GM12878 (cell line): ENCODE measurements at regions not wholly inside any gene's neighbourhood (a gene's known extent, or its start where the extent isn't known, plus 50 kb on each side); places are given as distances from the start of the nearest gene placed in this dataset.

Experiments
- ATAC-seq: fragments of 200-7000 bp; cut with Tn5 transposase; 3 replicates; pipeline ENCODE4 v1.9.1; 2020; ENCODE audit warnings: mild to moderate bottlenecking, moderate library complexity
- BruUV-seq: library from RNA; stranded (reverse); fragments of 400-500 nt; replicated peaks from 2 replicates; lab custom pipeline; 2021; lab: Mats Ljungman, UMichigan
- CTCF ChIA-PET: fragments of 300-600 bp; sonication (Branson Sonifier 250); formaldehyde crosslinking; extraction: SDS; loops from one replicate; lab custom pipeline; 2021; ENCODE audit warnings: inconsistent platforms; lab: Yijun Ruan, JAX
- POLR2A ChIA-PET: fragments of 350-600 bp; formaldehyde crosslinking; extraction: SDS; loops from one replicate; lab custom pipeline; 2021; ENCODE audit warnings: inconsistent platforms; lab: Charles Lee
- RAD21 ChIA-PET: fragments of 300-600 bp; sonication (Branson Sonifier 250); formaldehyde crosslinking; loops from one replicate; lab custom pipeline; 2023; ENCODE audit warnings: antibody characterized with exemption; ENCODE audit not compliant: unreplicated experiment; lab: Charles Lee
- SMC1A ChIA-PET: fragments of 300-600 bp; sonication (Branson Sonifier 250); formaldehyde crosslinking; loops from one replicate; lab custom pipeline; 2023; ENCODE audit not compliant: unreplicated experiment, uncharacterized antibody; lab: Charles Lee
- DNase-seq: peaks from one replicate; pipeline ENCODE4 v3.0.0-alpha.2; 2011; ENCODE audit warnings: low read depth, low spot score
- FAIRE-seq: peaks from 3 replicates; lab custom pipeline; 2011; peaks lifted over from hg19 to GRCh38; lab: Jason Lieb, UNC
- H2AFZ ChIP-seq: 2 replicates; pipeline ENCODE4 v1.6.0; 2011; ENCODE audit warnings: low read depth, low read length, control low read depth; ENCODE audit not compliant: control insufficient read depth
- H3K27ac ChIP-seq: 2 replicates; pipeline ENCODE4 v1.5.1; 2011; ENCODE audit warnings: control low read depth; ENCODE audit not compliant: control insufficient read depth, insufficient read depth
- H3K27me3 ChIP-seq, 2 experiments: replicated peaks in 1 of 2; 2 replicates each; pipeline versions ENCODE4 v1.6.0 to v1.6.1; 2011; ENCODE audit warnings: low read length in 1 of 2; ENCODE audit not compliant: control insufficient read depth in 2 of 2, insufficient read depth in 2 of 2
- H3K36me3 ChIP-seq, 2 experiments: 2 replicates each; pipeline ENCODE4 v1.5.1; 2011; ENCODE audit warnings: low read length in 1 of 2; ENCODE audit not compliant: control insufficient read depth in 2 of 2, insufficient read depth in 2 of 2
- H3K4me1 ChIP-seq: 2 replicates; pipeline ENCODE4 v1.6.1; 2011; ENCODE audit warnings: mild to moderate bottlenecking, low read length, moderate library complexity, mixed read lengths; ENCODE audit not compliant: control insufficient read depth, insufficient read depth
- H3K4me2 ChIP-seq: 2 replicates; pipeline ENCODE4 v1.6.0; 2011; ENCODE audit warnings: control low read depth; ENCODE audit not compliant: control insufficient read depth, insufficient read depth
- H3K4me3 ChIP-seq: fragments of 200-600 bp; sonication (generic); 2 replicates; pipeline ENCODE4 v1.5.1; 2016
- H3K79me2 ChIP-seq: 2 replicates; pipeline ENCODE4 v1.6.0; 2011; ENCODE audit warnings: low read length; ENCODE audit not compliant: control insufficient read depth, insufficient read depth
- H3K9ac ChIP-seq: 2 replicates; pipeline ENCODE4 v1.8.0; 2011; ENCODE audit warnings: low read length, control low read depth, mixed read lengths; ENCODE audit not compliant: control insufficient read depth, insufficient read depth
- H3K9me3 ChIP-seq: replicated peaks from 3 replicates; pipeline ENCODE4 v1.5.1; 2011; ENCODE audit warnings: mild to moderate bottlenecking, low read length; ENCODE audit not compliant: control insufficient read depth, insufficient read depth
- H4K20me1 ChIP-seq: 2 replicates; pipeline ENCODE4 v1.6.0; 2011; ENCODE audit not compliant: control insufficient read depth, insufficient read depth
- ASH2L ChIP-seq: fragments of 300-600, 200-600 bp; sonication (generic); IDR thresholded peaks from 2 replicates; pipeline ENCODE4 v1.6.1; 2017; ENCODE audit warnings: low read depth, mild to moderate bottlenecking, borderline replicate concordance
- ATF3 ChIP-seq: IDR thresholded peaks from 2 replicates; pipeline ENCODE4 v1.6.1; 2011; ENCODE audit warnings: low read depth, mild to moderate bottlenecking, low read length, moderate library complexity, borderline replicate concordance; ENCODE audit errors: extremely low read depth
- ATF7 ChIP-seq: fragments of 450-650 bp; IDR thresholded peaks from 2 replicates; pipeline ENCODE4 v1.6.1; 2016; ENCODE audit warnings: low read depth, mild to moderate bottlenecking
- BACH1 ChIP-seq: fragments of 450-650 bp; IDR thresholded peaks from 2 replicates; pipeline ENCODE4 v1.6.1; 2017; ENCODE audit warnings: mild to moderate bottlenecking, borderline replicate concordance
- ELK1 ChIP-seq: IDR thresholded peaks from 2 replicates; pipeline ENCODE4 v1.6.1; 2012; ENCODE audit warnings: low read depth, low read length, improper control_type of control experiment
- ESRRA ChIP-seq: IDR thresholded peaks from 2 replicates; pipeline ENCODE4 v1.6.1; 2012; ENCODE audit warnings: mild to moderate bottlenecking, low read length, improper control_type of control experiment
- FOS ChIP-seq: IDR thresholded peaks from 3 replicates; pipeline ENCODE4 v1.6.1; 2011; ENCODE audit warnings: borderline replicate concordance; ENCODE audit not compliant: insufficient read length; ENCODE audit errors: extremely low read depth
- GATAD2B ChIP-seq: fragments of 450-650 bp; conservative IDR thresholded peaks from 2 replicates; pipeline ENCODE4 v1.6.1; 2017; ENCODE audit warnings: low read depth, mild to moderate bottlenecking, moderate library complexity
- KAT2A ChIP-seq: conservative IDR thresholded peaks from 2 replicates; pipeline ENCODE4 v1.6.1; 2011; ENCODE audit warnings: low read depth, low read length; ENCODE audit not compliant: control insufficient read depth
- NFXL1 ChIP-seq: fragments of 450-650 bp; IDR thresholded peaks from 2 replicates; pipeline ENCODE4 v1.6.1; 2017; ENCODE audit warnings: antibody characterized with exemption, mild to moderate bottlenecking, borderline replicate concordance
- NFYA ChIP-seq: IDR thresholded peaks from 2 replicates; pipeline ENCODE4 v1.6.1; 2011; ENCODE audit warnings: low read depth, mild to moderate bottlenecking, low read length, improper control_type of control experiment, borderline replicate concordance
- NFYB ChIP-seq: IDR thresholded peaks from 2 replicates; pipeline ENCODE4 v1.6.1; 2011; ENCODE audit warnings: low read depth, mild to moderate bottlenecking, low read length, improper control_type of control experiment, moderate library complexity; ENCODE audit not compliant: insufficient read depth
- PAX8 ChIP-seq: fragments of 450-650 bp; IDR thresholded peaks from 2 replicates; pipeline ENCODE4 v1.6.1; 2017; ENCODE audit warnings: mild to moderate bottlenecking, moderate library complexity
- RAD21 ChIP-seq: IDR thresholded peaks from 2 replicates; pipeline ENCODE4 v1.6.1; 2011; ENCODE audit warnings: mild to moderate bottlenecking, low read depth, low read length, moderate library complexity; ENCODE audit not compliant: insufficient read depth
- RFX5 ChIP-seq: IDR thresholded peaks from 2 replicates; pipeline ENCODE4 v1.6.1; 2011; ENCODE audit warnings: low read depth, low read length, improper control_type of control experiment
- TARDBP ChIP-seq: IDR thresholded peaks from 2 replicates; pipeline ENCODE4 v1.6.1; 2016; ENCODE audit warnings: borderline replicate concordance
- TBL1XR1 ChIP-seq: IDR thresholded peaks from 2 replicates; pipeline ENCODE4 v1.6.1; 2012; ENCODE audit warnings: low read depth, low read length, improper control_type of control experiment
- WRNIP1 ChIP-seq: IDR thresholded peaks from 2 replicates; pipeline ENCODE4 v1.6.1; 2011; ENCODE audit warnings: low read depth, low read length, improper control_type of control experiment, borderline replicate concordance
- YBX1 ChIP-seq: fragments of 450-650 bp; IDR thresholded peaks from 2 replicates; pipeline ENCODE4 v1.6.1; 2016; ENCODE audit warnings: antibody characterized with exemption
- ZSCAN29 ChIP-seq: fragments of 450-650 bp; IDR thresholded peaks from 2 replicates; pipeline ENCODE4 v1.6.1; 2017; ENCODE audit warnings: mild to moderate bottlenecking, moderate library complexity
- WGBS: methylation state at CpG from one replicate; pipeline ENCODE4 v1.1.6; 2016; ENCODE audit warnings: low lambda C conversion rate; ENCODE audit not compliant: insufficient replicate concordance, insufficient coverage; ENCODE audit errors: missing lambda C conversion rate; 5-methylcytosine and 5-hydroxymethylcytosine counted together
- in situ Hi-C: fragments of 300-500 bp; cut with MboI; formaldehyde crosslinking; loops from 9 replicates; pipeline ENCODE4 v1.14.3; 2018; ENCODE audit warnings: mixed read lengths
- intact Hi-C: fragments of 100-400 bp; cut with micrococcal nuclease; formaldehyde crosslinking; loops from one replicate; pipeline ENCODE4 v1.14.2; 2022; ENCODE audit not compliant: unreplicated experiment

- TF ChIP-seq NFYA = no peak
- no peak for TF ChIP-seq ZSCAN29
- no peak for TF ChIP-seq ELK1
- TF ChIP-seq NFYB = no peak
- no peak for TF ChIP-seq TARDBP
- no peak for TF ChIP-seq WRNIP1
- TF ChIP-seq RFX5 = no peak
- TF ChIP-seq, all 136 proteins: peak for 0
These were observed 173.9 kb upstream of the SKOR2 start (continued) for GRCh38 chr18:47425365-47425764.

- CTCF ChIA-PET = no interaction called here
- no peak for FAIRE-seq
- POLR2A ChIA-PET = no interaction called here
These were observed 171.1 kb upstream of the SKOR2 start for GRCh38 chr18:47422524-47422923.

More at GRCh38 chr18:47422524-47422923, 171.1 kb upstream of the SKOR2 start:
- Histone ChIP-seq H4K20me1 (no peaks in the 10 kb centered on the region), H3K9me3 (no peaks in the 10 kb centered on the region), H3K27ac (no peak overlapping the region), H3K4me2 (no peak overlapping the region), H3K4me3 (no peak overlapping the region), H2AFZ (no peak overlapping the region), H3K4me1 (peaks cover 22% of the 10 kb centered on the region), H3K27me3 (no peaks in the 10 kb centered on the region; a peak in 1 of 4 replicates), H3K9ac (no peak overlapping the region), H3K36me3 (no peaks in the 10 kb centered on the region), H3K79me2 (no peaks in the 10 kb centered on the region)
- TF ChIP-seq ESRRA (no peak), TBL1XR1 (no peak), YBX1 (no peak), ATF3 (no peak), PAX8 (no peak), ASH2L (no peak), GATAD2B (no peak), RAD21 (no peak), ATF7 (no peak), NFXL1 (no peak), FOS (no peak), KAT2A (no peak), BACH1 (no peak)
- SMC1A ChIA-PET = no interaction called here
- no TSS peak for BruUV-seq
- DNase-seq (no peak), ATAC-seq (no peak)
- WGBS = 62% methylated on average over 6 of the region's 6 CpGs
- in situ Hi-C loops = no loop called here
- RAD21 ChIA-PET = no interaction called here
- intact Hi-C loops = no loop called here
